GM12864 (cell line): ENCODE measurements at regions not wholly inside any gene's neighbourhood (a gene's known extent, or its start where the extent isn't known, plus 50 kb on each side); places are given as distances from the start of the nearest gene placed in this dataset.

Source experiments
- DNase-seq: peaks from one replicate; pipeline ENCODE4 v3.0.0-alpha.2; 2011; ENCODE audit warnings: low read depth
- H3K4me3 ChIP-seq: 2 replicates; pipeline ENCODE4 v1.5.1; 2011; ENCODE audit warnings: mild to moderate bottlenecking, low read depth, low read length, control low read depth
- TF ChIP-seq, protein P1 (sequence below): IDR thresholded peaks from 2 replicates; pipeline ENCODE4 v1.5.1; 2011; ENCODE audit warnings: low read depth, mild to moderate bottlenecking, moderate library complexity, low read length, control low read depth, inconsistent platforms; ENCODE audit errors: missing control alignments

DNA sequence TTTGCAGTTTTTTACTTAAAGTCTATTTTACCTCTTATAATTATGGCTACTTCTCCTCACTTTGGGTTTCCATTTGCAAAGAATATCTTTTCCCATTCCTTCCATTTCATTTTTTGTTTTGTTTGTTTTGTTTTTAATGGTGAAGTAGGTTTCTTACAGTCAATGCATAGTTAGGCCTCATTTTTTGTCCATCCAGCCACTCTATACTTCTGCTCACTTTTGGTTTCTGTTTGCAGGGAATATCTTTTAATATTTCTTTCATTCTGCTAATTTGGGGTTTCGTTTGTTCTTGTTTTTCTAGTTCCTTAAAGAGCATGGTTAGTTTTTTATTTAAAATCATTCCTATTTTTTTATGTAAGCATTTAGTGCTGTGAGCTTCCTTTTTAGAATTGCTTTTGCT lies 339.4 kb downstream of the GRB14 start:
- TF ChIP-seq, protein P1, sequence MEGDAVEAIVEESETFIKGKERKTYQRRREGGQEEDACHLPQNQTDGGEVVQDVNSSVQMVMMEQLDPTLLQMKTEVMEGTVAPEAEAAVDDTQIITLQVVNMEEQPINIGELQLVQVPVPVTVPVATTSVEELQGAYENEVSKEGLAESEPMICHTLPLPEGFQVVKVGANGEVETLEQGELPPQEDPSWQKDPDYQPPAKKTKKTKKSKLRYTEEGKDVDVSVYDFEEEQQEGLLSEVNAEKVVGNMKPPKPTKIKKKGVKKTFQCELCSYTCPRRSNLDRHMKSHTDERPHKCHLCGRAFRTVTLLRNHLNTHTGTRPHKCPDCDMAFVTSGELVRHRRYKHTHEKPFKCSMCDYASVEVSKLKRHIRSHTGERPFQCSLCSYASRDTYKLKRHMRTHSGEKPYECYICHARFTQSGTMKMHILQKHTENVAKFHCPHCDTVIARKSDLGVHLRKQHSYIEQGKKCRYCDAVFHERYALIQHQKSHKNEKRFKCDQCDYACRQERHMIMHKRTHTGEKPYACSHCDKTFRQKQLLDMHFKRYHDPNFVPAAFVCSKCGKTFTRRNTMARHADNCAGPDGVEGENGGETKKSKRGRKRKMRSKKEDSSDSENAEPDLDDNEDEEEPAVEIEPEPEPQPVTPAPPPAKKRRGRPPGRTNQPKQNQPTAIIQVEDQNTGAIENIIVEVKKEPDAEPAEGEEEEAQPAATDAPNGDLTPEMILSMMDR: no peak
- no peak for DNase-seq
- no peak overlapping the region for H3K4me3 ChIP-seq

DNA sequence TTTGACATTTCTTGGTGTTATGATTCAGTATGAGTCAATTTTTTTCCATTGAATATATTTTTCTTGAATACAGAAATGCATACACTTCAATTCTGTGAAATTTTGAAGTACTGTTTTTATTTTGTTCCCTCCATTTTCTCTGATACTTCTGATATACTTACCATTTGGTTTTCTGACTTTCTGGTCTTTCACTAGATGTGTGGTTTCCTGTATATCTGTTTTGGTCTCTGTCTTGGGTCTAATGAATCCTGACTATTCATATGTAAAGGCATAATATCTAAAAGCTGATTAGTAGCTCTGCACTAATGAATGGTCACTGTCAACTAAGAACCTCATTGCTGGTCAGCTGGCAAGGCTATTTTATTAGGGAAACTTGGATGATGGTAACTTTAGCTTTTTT lies 345.6 kb downstream of the GRB14 start:
- DNase-seq: no peak
- TF ChIP-seq, protein P1: no peak
- no peak overlapping the region for H3K4me3 ChIP-seq

DNA sequence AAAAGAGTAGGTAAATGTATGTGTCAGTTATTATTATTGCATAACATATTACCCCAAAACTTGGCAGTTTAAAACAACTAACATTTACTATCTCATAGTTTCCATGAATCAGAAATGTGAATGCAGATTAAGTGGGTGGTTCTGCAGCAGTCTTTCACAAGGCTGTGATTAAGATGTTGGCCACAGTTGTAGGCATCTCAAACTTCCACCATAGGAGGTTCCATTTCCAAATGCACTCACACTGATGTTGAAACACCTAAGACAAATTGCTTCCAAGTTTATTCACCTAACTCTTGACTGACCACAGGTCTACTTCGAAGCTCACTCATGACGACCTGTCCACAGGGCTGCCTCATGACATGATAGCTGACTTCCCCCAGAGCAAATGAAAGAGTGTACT lies 360.8 kb downstream of the GRB14 start:
- no peak for DNase-seq
- H3K4me3 ChIP-seq: no peak overlapping the region
- TF ChIP-seq, protein P1: no peak

DNA sequence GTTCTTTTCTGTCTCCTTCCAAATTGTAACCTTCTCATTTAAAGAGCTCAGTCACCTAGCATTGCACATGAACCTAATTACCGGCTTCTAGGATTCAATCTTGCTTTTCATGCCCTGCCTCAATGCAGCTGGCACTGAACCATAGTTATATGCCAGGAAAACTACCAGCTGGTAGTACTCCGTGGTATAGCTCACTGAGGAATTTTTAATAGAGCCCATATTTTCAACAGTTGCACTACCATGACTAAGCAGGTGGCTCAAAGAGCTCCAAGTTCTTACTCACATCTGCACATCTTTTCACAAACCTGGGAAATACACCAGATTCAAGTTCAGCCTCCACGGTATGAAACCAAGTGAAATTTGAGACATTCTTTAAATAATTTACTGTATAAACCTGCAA lies 363.5 kb downstream of the GRB14 start:
- no peak overlapping the region for H3K4me3 ChIP-seq
- DNase-seq: no peak
- TF ChIP-seq, protein P1: no peak

DNA sequence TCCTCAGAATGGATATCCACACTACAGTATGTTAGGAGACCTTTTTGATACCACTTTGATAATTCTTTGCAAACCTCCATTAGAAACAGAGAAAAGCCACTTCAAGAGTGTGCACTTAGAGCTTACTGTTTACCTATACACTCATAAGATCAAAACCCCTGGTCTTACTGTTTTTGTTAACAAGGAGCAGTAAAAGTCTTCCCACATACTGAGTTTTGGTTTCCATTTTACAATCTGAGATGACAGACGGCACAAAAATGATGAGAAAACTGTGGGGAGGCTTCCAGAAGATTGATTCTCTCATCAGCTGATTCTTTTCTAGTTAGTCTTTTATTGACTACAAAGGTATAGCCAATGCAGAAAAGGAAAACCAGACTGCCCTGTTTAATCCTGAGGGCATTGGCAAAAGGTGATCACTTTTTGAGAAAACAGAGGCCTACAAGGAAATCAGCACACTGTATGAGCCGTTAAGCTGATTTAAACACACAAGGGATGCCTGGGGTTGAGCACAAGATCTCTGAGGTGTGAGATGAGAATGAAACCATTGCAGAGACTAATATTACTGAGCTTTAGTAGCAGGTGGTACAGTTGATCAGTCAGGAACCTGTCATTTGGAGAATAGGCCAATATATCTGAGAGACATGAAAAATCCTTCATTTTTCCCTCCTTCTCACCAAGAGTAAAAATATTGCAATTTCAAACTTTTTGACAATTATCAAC lies 368.6 kb downstream of the GRB14 start:
- no peak overlapping the region for H3K4me3 ChIP-seq
- DNase-seq: no peak
- TF ChIP-seq, protein P1: no peak

DNA sequence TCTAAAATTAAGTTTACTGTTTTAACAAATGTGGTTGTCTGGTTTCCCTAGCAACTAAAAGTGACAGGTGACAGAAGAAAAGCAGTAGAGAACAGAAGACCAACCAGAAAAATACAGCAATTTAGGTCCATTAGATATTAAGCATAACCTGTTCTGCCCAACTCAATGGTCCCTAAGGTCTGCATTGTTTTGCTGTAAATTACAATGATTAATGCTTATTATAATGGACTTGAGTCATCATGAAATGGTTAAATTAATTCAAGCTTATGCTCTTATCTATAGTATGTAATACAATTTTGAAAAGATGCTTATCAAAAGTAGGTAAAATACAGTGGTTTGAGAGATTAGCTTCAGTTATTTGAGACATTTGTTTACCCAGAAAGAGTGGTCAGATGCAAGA lies 378.0 kb downstream of the GRB14 start:
- TF ChIP-seq, protein P1: no peak
- no peak for DNase-seq
- no peak overlapping the region for H3K4me3 ChIP-seq

DNA sequence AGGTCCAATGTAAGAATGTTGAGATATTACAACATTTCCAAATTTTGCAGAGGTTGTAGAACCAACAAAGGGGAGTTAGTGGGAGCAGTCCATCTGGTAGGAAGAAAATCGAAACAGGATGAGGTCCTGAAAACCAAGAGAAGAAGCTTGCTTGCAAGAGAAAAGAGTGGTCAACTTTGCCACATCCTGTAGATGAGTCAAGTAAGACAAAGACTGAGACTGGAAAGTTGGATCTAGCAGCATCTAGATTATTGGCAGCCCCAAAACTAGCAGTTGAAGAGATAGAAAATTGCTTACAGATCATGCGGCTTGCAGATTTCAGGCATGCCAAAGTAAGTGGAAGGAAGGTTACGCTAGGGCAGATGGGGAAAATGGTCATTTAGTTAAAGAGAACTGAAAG lies 378.9 kb downstream of the GRB14 start:
- TF ChIP-seq, protein P1: no peak
- no peak for DNase-seq
- no peak overlapping the region for H3K4me3 ChIP-seq
